SK-N-MC (cell line): ENCODE measurements at regions not wholly inside any gene's neighbourhood (a gene's known extent, or its start where the extent isn't known, plus 50 kb on each side); places are given as distances from the start of the nearest gene placed in this dataset.

Experiments used
- DNase-seq: peaks from one replicate; pipeline ENCODE4 v3.0.0-alpha.2; 2011; ENCODE audit warnings: low read depth, low spot score
- H3K27ac ChIP-seq: fragments of 200-600 bp; sonication (generic); 2 replicates; pipeline ENCODE4 v1.5.1; 2016; ENCODE audit warnings: mixed run types
- H3K36me3 ChIP-seq: fragments of 200-600 bp; sonication (generic); 2 replicates; pipeline ENCODE4 v1.6.1; 2017; ENCODE audit warnings: antibody characterized with exemption, low read length, mixed read lengths; ENCODE audit not compliant: insufficient read depth
- H3K4me3 ChIP-seq: fragments of 200-600 bp; sonication (generic); 2 replicates; pipeline ENCODE4 v1.5.1; 2016
- H3K9ac ChIP-seq: fragments of 200-600 bp; sonication (generic); 2 replicates; pipeline ENCODE4 v1.8.0; 2017; ENCODE audit warnings: mixed run types, mixed read lengths; ENCODE audit not compliant: insufficient read length
- H3K9me3 ChIP-seq: fragments of 200-600 bp; sonication (generic); 2 replicates; pipeline ENCODE4 v1.6.1; 2017; ENCODE audit warnings: low read depth, mild to moderate bottlenecking, antibody characterized with exemption, low read length, moderate library complexity, mixed read lengths
- EZH2 ChIP-seq: fragments of 200-600 bp; sonication (generic); IDR thresholded peaks from one replicate; pipeline ENCODE4 v1.6.1; 2017; ENCODE audit warnings: antibody characterized with exemption
- FOXP2 ChIP-seq: optimal IDR thresholded peaks from 2 replicates; pipeline ENCODE3; 2011; ENCODE audit warnings: mild to moderate bottlenecking, moderate library complexity; ENCODE audit not compliant: insufficient read depth; ENCODE audit errors: extremely low read length, control extremely low read depth
- POLR2AphosphoS5 ChIP-seq: IDR thresholded peaks from 2 replicates; pipeline ENCODE4 v1.6.1; 2012; ENCODE audit warnings: mild to moderate bottlenecking, low read depth, low read length, borderline replicate concordance

GRCh38 chr5:27821681-27822080 lies 783.3 kb upstream of the CDH9 start:
- TF ChIP-seq POLR2AphosphoS5, result no peak
- TF ChIP-seq EZH2, result no peak
- no peak for TF ChIP-seq FOXP2
- Histone ChIP-seq H3K4me3 (no peak overlapping the region), H3K9me3 (no peaks in the 10 kb centered on the region), H3K27ac (no peak overlapping the region), H3K36me3 (no peaks in the 10 kb centered on the region), H3K9ac (no peak overlapping the region)
- DNase-seq, result no peak

GRCh38 chr5:27818888-27819287 lies 780.5 kb upstream of the CDH9 start:
- Histone ChIP-seq H3K9ac (no peak overlapping the region), H3K4me3 (no peak overlapping the region), H3K36me3 (no peaks in the 10 kb centered on the region), H3K9me3 (no peaks in the 10 kb centered on the region), H3K27ac (no peak overlapping the region)
- no peak for DNase-seq
- TF ChIP-seq FOXP2, result no peak
- no peak for TF ChIP-seq EZH2
- TF ChIP-seq POLR2AphosphoS5, result no peak

GRCh38 chr5:27814983-27815382 lies 776.6 kb upstream of the CDH9 start:
- no peaks in the 10 kb centered on the region for H3K9me3 ChIP-seq
- H3K27ac ChIP-seq, result no peak overlapping the region
- DNase-seq, result no peak
- TF ChIP-seq FOXP2 (no peak), POLR2AphosphoS5 (no peak), EZH2 (no peak)
- H3K4me3 ChIP-seq, result no peak overlapping the region
- H3K9ac ChIP-seq, result no peak overlapping the region
- H3K36me3 ChIP-seq, result no peaks in the 10 kb centered on the region

GRCh38 chr5:27814286-27814685 lies 775.9 kb upstream of the CDH9 start:
- TF ChIP-seq FOXP2 (no peak), POLR2AphosphoS5 (no peak), EZH2 (no peak)
- H3K9ac ChIP-seq, result no peak overlapping the region
- DNase-seq, result no peak

GRCh38 chr5:27810458-27810857 lies 772.1 kb upstream of the CDH9 start:
- DNase-seq, result no peak
- H3K27ac ChIP-seq, result no peak overlapping the region
- H3K36me3 ChIP-seq, result no peaks in the 10 kb centered on the region
- H3K9ac ChIP-seq, result no peak overlapping the region
- no peaks in the 10 kb centered on the region for H3K9me3 ChIP-seq
- TF ChIP-seq POLR2AphosphoS5, result no peak
- TF ChIP-seq FOXP2, result no peak
- TF ChIP-seq EZH2, result no peak
- no peak overlapping the region for H3K4me3 ChIP-seq

More at GRCh38 chr5:27814286-27814685, 775.9 kb upstream of the CDH9 start:
- no peaks in the 10 kb centered on the region for H3K36me3 ChIP-seq
- no peaks in the 10 kb centered on the region for H3K9me3 ChIP-seq
- H3K27ac ChIP-seq, result no peak overlapping the region
- H3K4me3 ChIP-seq, result no peak overlapping the region

GRCh38 chr5:27797220-27797619 lies 758.8 kb upstream of the CDH9 start:
- Histone ChIP-seq H3K36me3 (no peaks in the 10 kb centered on the region), H3K9me3 (no peaks in the 10 kb centered on the region), H3K27ac (no peak overlapping the region), H3K9ac (no peak overlapping the region), H3K4me3 (no peak overlapping the region)
- TF ChIP-seq POLR2AphosphoS5, result no peak
- TF ChIP-seq EZH2, result no peak
- TF ChIP-seq FOXP2, result no peak
- no peak for DNase-seq

GRCh38 chr5:27788184-27788583 lies 749.8 kb upstream of the CDH9 start:
- no peak for DNase-seq
- no peak overlapping the region for H3K4me3 ChIP-seq
- H3K27ac ChIP-seq, result no peak overlapping the region
- no peak for TF ChIP-seq FOXP2
- H3K9ac ChIP-seq, result no peak overlapping the region
- no peaks in the 10 kb centered on the region for H3K9me3 ChIP-seq
- H3K36me3 ChIP-seq, result no peaks in the 10 kb centered on the region

- Histone ChIP-seq H3K9ac (no peak overlapping the region), H3K9me3 (no peaks in the 10 kb centered on the region), H3K4me3 (no peak overlapping the region), H3K36me3 (no peaks in the 10 kb centered on the region), H3K27ac (no peak overlapping the region)
- no peak for TF ChIP-seq EZH2
- TF ChIP-seq POLR2AphosphoS5, result no peak
- TF ChIP-seq FOXP2, result no peak
- DNase-seq, result no peak
Observed at GRCh38 chr5:27784317-27784716, 745.9 kb upstream of the CDH9 start.

GRCh38 chr5:27778121-27778520 lies 739.7 kb upstream of the CDH9 start:
- no peak for DNase-seq
- Histone ChIP-seq H3K9me3 (no peaks in the 10 kb centered on the region), H3K27ac (no peak overlapping the region), H3K36me3 (no peaks in the 10 kb centered on the region), H3K4me3 (no peak overlapping the region), H3K9ac (no peak overlapping the region)
- TF ChIP-seq EZH2 (no peak), FOXP2 (no peak), POLR2AphosphoS5 (no peak)
